ENCODE measurements at regions not wholly inside any gene's neighbourhood (a gene's known extent, or its start where the extent isn't known, plus 50 kb on each side); places are given as distances from the start of the nearest gene placed in this dataset.

GRCh38 chr22:27672721-27673418 is 128.7 kb downstream of the MN1 start:
- Histone ChIP-seq H3K27me3 (no peaks in the 10 kb centered on the region), H3K27ac (no peak overlapping the region), H3K4me1 (ENCODE audit: insufficient read depth) (peaks cover 3% of the 10 kb centered on the region), H3K9me3 (no peaks in the 10 kb centered on the region), H3K36me3 (no peaks in the 10 kb centered on the region), H3K4me3 (no peak overlapping the region)
- TF ChIP-seq CTCF (IDR thresholded peaks at IDR 0.05) (no peak), EP300 (IDR thresholded peaks at IDR 0.05) (no peak), POLR2A (IDR thresholded peaks at IDR 0.05) (no peak)
- 96 to 97% (median 96%) methylated on average over 9 of the region's 9 CpGs for WGBS, 3 donors
- DNase-seq, result no peak
- intact Hi-C loops (cut with DNase I), result loop anchor here in 1 of 4 donors (10.0 kb wide), 1 partner anchor 132 kb away; the partner anchor contains the start of gene MN1

- no peak overlapping the region for H3K4me3 ChIP-seq
- no peaks in the 10 kb centered on the region for H3K36me3 ChIP-seq
- DNase-seq, result no peak
- no peaks in the 10 kb centered on the region for H3K9me3 ChIP-seq
- no peaks in the 10 kb centered on the region for H3K27me3 ChIP-seq
- intact Hi-C loops (cut with DNase I), result loop anchor here in 1 of 4 donors (10.0 kb wide), 1 partner anchor 131 kb away; the partner anchor contains the start of gene MN1
- TF ChIP-seq EP300 (IDR thresholded peaks at IDR 0.05) (no peak), POLR2A (IDR thresholded peaks at IDR 0.05) (no peak), CTCF (IDR thresholded peaks at IDR 0.05) (no peak)
- 40 to 43% (median 41%) methylated on average over 9 to 15 of the region's 15 CpGs for WGBS, 3 donors
- no peak overlapping the region for H3K27ac ChIP-seq
- peaks cover 3% of the 10 kb centered on the region for H3K4me1 ChIP-seq (ENCODE audit: insufficient read depth)
Measured at GRCh38 chr22:27673839-27674238, 127.7 kb downstream of the MN1 start.

- peaks cover 3% of the 10 kb centered on the region for H3K4me1 ChIP-seq (ENCODE audit: insufficient read depth)
- intact Hi-C loops (cut with DNase I), result loop anchor here in 1 of 4 donors (10.0 kb wide), 1 partner anchor 130 kb away; the partner anchor contains the start of gene MN1
- no peak overlapping the region for H3K27ac ChIP-seq
- WGBS, 3 donors, result 27 to 39% (median 27%) methylated on average over 4 of the region's 4 CpGs
- no peak overlapping the region for H3K4me3 ChIP-seq
- no peaks in the 10 kb centered on the region for H3K36me3 ChIP-seq
- no peak for DNase-seq
- no peaks in the 10 kb centered on the region for H3K9me3 ChIP-seq
- H3K27me3 ChIP-seq, result no peaks in the 10 kb centered on the region
- no peak for TF ChIP-seq EP300 (IDR thresholded peaks at IDR 0.05)
- no peak for TF ChIP-seq POLR2A (IDR thresholded peaks at IDR 0.05)
- no peak for TF ChIP-seq CTCF (IDR thresholded peaks at IDR 0.05)
Measured at GRCh38 chr22:27674261-27674923, 127.2 kb downstream of the MN1 start.

- no peak overlapping the region for H3K4me3 ChIP-seq
- no peak for DNase-seq
- intact Hi-C loops (cut with DNase I), result loop anchor here in 1 of 4 donors (10.0 kb wide), 1 partner anchor 128 kb away; the partner anchor contains the start of gene MN1
- no peaks in the 10 kb centered on the region for H3K27me3 ChIP-seq
- WGBS, 3 donors, result 80 to 85% (median 81%) methylated on average over 4 of the region's 4 CpGs
- H3K36me3 ChIP-seq, result no peaks in the 10 kb centered on the region
- peaks cover 3% of the 10 kb centered on the region for H3K4me1 ChIP-seq (ENCODE audit: insufficient read depth)
- H3K27ac ChIP-seq, result no peak overlapping the region
- TF ChIP-seq POLR2A (IDR thresholded peaks at IDR 0.05), result no peak
- no peak for TF ChIP-seq CTCF (IDR thresholded peaks at IDR 0.05)
- TF ChIP-seq EP300 (IDR thresholded peaks at IDR 0.05), result no peak
- H3K9me3 ChIP-seq, result no peaks in the 10 kb centered on the region
Measured at GRCh38 chr22:27676545-27677213, 124.9 kb downstream of the MN1 start.
